ENCODE measurements at regions not wholly inside any gene's neighbourhood (a gene's known extent, or its start where the extent isn't known, plus 50 kb on each side); places are given as distances from the start of the nearest gene placed in this dataset.

DNA sequence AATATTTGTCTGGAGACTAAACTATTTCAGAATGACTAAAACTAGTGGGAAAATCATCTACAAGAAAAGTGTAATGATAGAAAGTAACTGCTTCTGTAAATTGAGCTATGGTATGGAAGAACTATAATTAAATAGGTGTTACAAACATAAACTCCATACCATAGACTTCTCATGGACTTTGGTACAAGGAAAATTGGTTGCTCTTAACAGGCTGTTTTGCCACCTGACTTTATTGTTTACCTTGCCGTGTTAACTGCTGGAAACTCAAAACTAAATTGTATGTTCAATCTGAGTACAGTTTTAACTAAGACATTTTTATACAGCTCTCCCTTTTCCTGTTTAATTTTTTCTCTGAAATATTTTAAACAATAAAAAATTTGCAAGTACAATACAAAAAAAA lies 261.8 kb upstream of the POU3F2 start:
- TF ChIP-seq CTCF (IDR thresholded peaks at IDR 0.05) = no peak

GRCh38 chr6:98574984-98575383 lies 259.4 kb upstream of the POU3F2 start:
- no peak for TF ChIP-seq CTCF (IDR thresholded peaks at IDR 0.05)

DNA sequence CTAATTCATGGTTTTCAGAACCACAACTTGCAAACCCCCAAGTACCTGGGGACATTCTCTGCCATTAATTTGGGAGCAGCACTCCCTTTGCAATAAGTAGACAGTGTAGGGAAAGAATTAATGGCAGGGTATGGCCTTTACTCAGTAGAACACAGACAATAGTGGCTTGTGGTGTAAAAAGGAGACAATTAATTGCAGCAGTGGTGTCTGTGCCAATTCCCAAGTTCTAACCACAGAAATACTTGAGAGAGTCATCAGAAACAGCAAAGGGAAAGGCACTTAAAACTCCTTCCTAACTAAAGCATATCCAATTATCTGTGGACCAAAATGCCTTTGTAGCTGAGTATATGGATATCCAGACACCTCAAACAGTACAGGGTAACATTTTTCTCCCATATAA lies 257.6 kb upstream of the POU3F2 start:
- TF ChIP-seq CTCF (IDR thresholded peaks at IDR 0.05) = no peak

- TF ChIP-seq CTCF (IDR thresholded peaks at IDR 0.05) = no peak
These were observed 256.4 kb upstream of the POU3F2 start for GRCh38 chr6:98578016-98578415.

GRCh38 chr6:98579079-98579478 lies 255.3 kb upstream of the POU3F2 start:
- TF ChIP-seq CTCF (IDR thresholded peaks at IDR 0.05) = no peak

GRCh38 chr6:98579941-98580340 lies 254.4 kb upstream of the POU3F2 start:
- no peak for TF ChIP-seq CTCF (IDR thresholded peaks at IDR 0.05)

- no peak for TF ChIP-seq CTCF (IDR thresholded peaks at IDR 0.05)
These were observed 252.7 kb upstream of the POU3F2 start for GRCh38 chr6:98581705-98582104.

DNA sequence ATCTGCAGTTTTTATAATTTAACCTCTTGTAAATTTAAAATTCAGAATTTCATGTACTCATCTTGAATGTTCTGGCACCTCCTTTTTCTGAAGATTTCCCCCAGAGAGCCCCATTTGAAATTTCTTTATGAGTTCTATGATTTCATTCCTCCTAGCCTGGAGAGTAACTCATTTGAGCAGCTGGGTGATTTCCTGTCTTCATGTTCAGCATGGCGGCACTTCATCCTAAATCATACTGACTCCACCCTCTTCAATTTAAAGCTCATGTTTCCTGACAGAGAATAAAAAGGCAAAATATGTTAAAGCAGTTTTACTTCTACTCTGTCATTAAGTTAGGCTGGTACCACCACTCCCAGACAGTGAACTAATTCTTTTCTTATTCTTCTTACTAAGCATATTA lies 250.9 kb upstream of the POU3F2 start:
- TF ChIP-seq CTCF (IDR thresholded peaks at IDR 0.05) = no peak
